ENCODE measurements at regions not wholly inside any gene's neighbourhood (a gene's known extent, or its start where the extent isn't known, plus 50 kb on each side); places are given as distances from the start of the nearest gene placed in this dataset.

- H3K27ac ChIP-seq (ENCODE audit: low read depth, low read length): no peak overlapping the region
- Mint-ChIP-seq H3K36me3 (ENCODE audit: low read depth) (no peaks in the 10 kb centered on the region), H3K9me3 (no peaks in the 10 kb centered on the region), H3K4me1 (peaks cover 21% of the 10 kb centered on the region), H3K27me3 (ENCODE audit: insufficient read depth) (no peaks in the 10 kb centered on the region), H3K4me3 (no peak overlapping the region), H3K27ac (no peak overlapping the region)
- H3K9ac ChIP-seq (ENCODE audit: extremely low read depth, low read length, poor library complexity, severe bottlenecking): no peak overlapping the region
- 80 to 88% methylated on average over 2 of the region's 2 CpGs for WGBS, 2 experiments (ENCODE audit: insufficient coverage in 1 of 2, insufficient read length in 1 of 2)
- no peak overlapping the region for H3K4me3 ChIP-seq (ENCODE audit: low read length)
- no peaks in the 10 kb centered on the region for H3K36me3 ChIP-seq (ENCODE audit: control insufficient read depth, insufficient read depth, low read length)
- DNase-seq: no peak
- H3K4me1 ChIP-seq (ENCODE audit: control insufficient read depth, insufficient read depth, low read length): peaks cover 11% of the 10 kb centered on the region
- TF ChIP-seq, protein P1, sequence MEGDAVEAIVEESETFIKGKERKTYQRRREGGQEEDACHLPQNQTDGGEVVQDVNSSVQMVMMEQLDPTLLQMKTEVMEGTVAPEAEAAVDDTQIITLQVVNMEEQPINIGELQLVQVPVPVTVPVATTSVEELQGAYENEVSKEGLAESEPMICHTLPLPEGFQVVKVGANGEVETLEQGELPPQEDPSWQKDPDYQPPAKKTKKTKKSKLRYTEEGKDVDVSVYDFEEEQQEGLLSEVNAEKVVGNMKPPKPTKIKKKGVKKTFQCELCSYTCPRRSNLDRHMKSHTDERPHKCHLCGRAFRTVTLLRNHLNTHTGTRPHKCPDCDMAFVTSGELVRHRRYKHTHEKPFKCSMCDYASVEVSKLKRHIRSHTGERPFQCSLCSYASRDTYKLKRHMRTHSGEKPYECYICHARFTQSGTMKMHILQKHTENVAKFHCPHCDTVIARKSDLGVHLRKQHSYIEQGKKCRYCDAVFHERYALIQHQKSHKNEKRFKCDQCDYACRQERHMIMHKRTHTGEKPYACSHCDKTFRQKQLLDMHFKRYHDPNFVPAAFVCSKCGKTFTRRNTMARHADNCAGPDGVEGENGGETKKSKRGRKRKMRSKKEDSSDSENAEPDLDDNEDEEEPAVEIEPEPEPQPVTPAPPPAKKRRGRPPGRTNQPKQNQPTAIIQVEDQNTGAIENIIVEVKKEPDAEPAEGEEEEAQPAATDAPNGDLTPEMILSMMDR (conservative IDR thresholded peaks at IDR 0.05): no peak
- no peaks in the 10 kb centered on the region for H3K9me3 ChIP-seq (ENCODE audit: control insufficient read depth, low read length)
- no peaks in the 10 kb centered on the region for H3K27me3 ChIP-seq (ENCODE audit: control insufficient read depth, insufficient read depth, low read length, poor library complexity, severe bottlenecking)
These were observed 180.8 kb upstream of the CAMK1G start for GRCh38 chr1:209402697-209403096.

- Histone ChIP-seq H3K4me3 (ENCODE audit: low read length) (no peak overlapping the region), H3K27me3 (ENCODE audit: control insufficient read depth, insufficient read depth, low read length, poor library complexity, severe bottlenecking) (no peaks in the 10 kb centered on the region), H3K9ac (ENCODE audit: extremely low read depth, low read length, poor library complexity, severe bottlenecking) (no peak overlapping the region), H3K9me3 (ENCODE audit: control insufficient read depth, low read length) (no peaks in the 10 kb centered on the region), H3K4me1 (ENCODE audit: control insufficient read depth, insufficient read depth, low read length) (peaks cover 2% of the 10 kb centered on the region), H3K36me3 (ENCODE audit: control insufficient read depth, insufficient read depth, low read length) (no peaks in the 10 kb centered on the region), H3K27ac (ENCODE audit: low read depth, low read length) (no peak overlapping the region)
- Mint-ChIP-seq H3K9me3 (no peaks in the 10 kb centered on the region), H3K27me3 (ENCODE audit: insufficient read depth) (no peaks in the 10 kb centered on the region), H3K4me1 (peaks cover 9% of the 10 kb centered on the region), H3K36me3 (ENCODE audit: low read depth) (no peaks in the 10 kb centered on the region), H3K27ac (no peak overlapping the region), H3K4me3 (no peak overlapping the region)
- TF ChIP-seq, protein P1 (conservative IDR thresholded peaks at IDR 0.05): no peak
- DNase-seq: no peak
- WGBS, 2 experiments (ENCODE audit: insufficient coverage in 1 of 2, insufficient read length in 1 of 2): 77 to 92% methylated on average over 5 to 7 of the region's 7 CpGs
These were observed 179.6 kb upstream of the CAMK1G start for GRCh38 chr1:209403921-209404320.

DNA sequence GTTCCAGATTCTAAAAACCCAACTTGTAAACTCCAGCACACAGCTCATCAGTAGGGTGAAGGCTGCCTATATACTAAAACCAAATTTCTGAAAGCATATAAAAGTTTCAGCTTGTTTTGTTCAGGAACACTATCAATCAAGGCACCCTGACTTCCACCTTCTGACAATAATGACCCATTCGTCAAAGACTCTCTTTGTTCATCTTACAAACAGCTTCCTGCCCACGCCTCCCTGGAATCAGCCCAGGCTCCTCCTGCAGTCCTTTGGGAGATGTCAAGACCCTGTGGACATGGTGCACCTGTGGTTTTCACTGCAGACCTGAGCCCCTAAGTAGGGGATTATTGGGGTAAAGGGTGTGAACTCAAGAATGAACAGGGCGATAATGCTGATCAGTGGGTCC, 178.9 kb upstream of the CAMK1G start:
- peak overlapping the region; percentile 64 for H3K27ac Mint-ChIP-seq
- no peaks in the 10 kb centered on the region for H3K9me3 Mint-ChIP-seq
- H3K27me3 Mint-ChIP-seq (ENCODE audit: insufficient read depth): no peaks in the 10 kb centered on the region
- 75 to 80% methylated on average over 1 to 3 of the region's 3 CpGs for WGBS, 2 experiments (ENCODE audit: insufficient coverage in 1 of 2, insufficient read length in 1 of 2)
- TF ChIP-seq, protein P1 (conservative IDR thresholded peaks at IDR 0.05): no peak
- no peaks in the 10 kb centered on the region for H3K9me3 ChIP-seq (ENCODE audit: control insufficient read depth, low read length)
- H3K9ac ChIP-seq (ENCODE audit: extremely low read depth, low read length, poor library complexity, severe bottlenecking): no peak overlapping the region
- no peak overlapping the region for H3K4me3 Mint-ChIP-seq
- H3K27me3 ChIP-seq (ENCODE audit: control insufficient read depth, insufficient read depth, low read length, poor library complexity, severe bottlenecking): no peaks in the 10 kb centered on the region
- H3K4me1 Mint-ChIP-seq: peaks cover 3% of the 10 kb centered on the region
- H3K4me1 ChIP-seq (ENCODE audit: control insufficient read depth, insufficient read depth, low read length): peaks cover 2% of the 10 kb centered on the region
- DNase-seq: no peak
- no peak overlapping the region for H3K27ac ChIP-seq (ENCODE audit: low read depth, low read length)
- H3K4me3 ChIP-seq (ENCODE audit: low read length): no peak overlapping the region
- no peaks in the 10 kb centered on the region for H3K36me3 Mint-ChIP-seq (ENCODE audit: low read depth)
- no peaks in the 10 kb centered on the region for H3K36me3 ChIP-seq (ENCODE audit: control insufficient read depth, insufficient read depth, low read length)

Measured in endodermal cell (in vitro differentiated cells).